CD4-positive, alpha-beta T cell treated with Interleukin-15 for 1 hour (primary cell): ENCODE measurements at regions not wholly inside any gene's neighbourhood (a gene's known extent, or its start where the extent isn't known, plus 50 kb on each side); places are given as distances from the start of the nearest gene placed in this dataset.

Experiments
- DNase-seq: peaks from one replicate; pipeline ENCODE4 v3.0.0-alpha.2; 2020

- DNase-seq, result no peak
Observed at GRCh38 chr14:71585361-71585760, 346.9 kb upstream of the RGS6 start.

- no peak for DNase-seq
Observed at GRCh38 chr14:71586131-71586897, 345.9 kb upstream of the RGS6 start.

- DNase-seq, result no peak
Observed at GRCh38 chr14:71588028-71588427, 344.2 kb upstream of the RGS6 start.

- no peak for DNase-seq
Observed at GRCh38 chr14:71588576-71589215, 343.5 kb upstream of the RGS6 start.

- no peak for DNase-seq
Observed at GRCh38 chr14:71589609-71590008, 342.6 kb upstream of the RGS6 start.

GRCh38 chr14:71590131-71590530 lies 342.1 kb upstream of the RGS6 start:
- no peak for DNase-seq

- no peak for DNase-seq
Observed at GRCh38 chr14:71591231-71591630, 341.0 kb upstream of the RGS6 start.

- DNase-seq, result no peak
Observed at GRCh38 chr14:71591929-71592328, 340.3 kb upstream of the RGS6 start.

GRCh38 chr14:71592361-71592760 lies 339.9 kb upstream of the RGS6 start:
- DNase-seq, result no peak

- no peak for DNase-seq
Observed at GRCh38 chr14:71593966-71594365, 338.3 kb upstream of the RGS6 start.

- DNase-seq, result no peak
Observed at GRCh38 chr14:71594821-71595220, 337.4 kb upstream of the RGS6 start.

GRCh38 chr14:71595441-71595840 lies 336.8 kb upstream of the RGS6 start:
- DNase-seq, result no peak

- no peak for DNase-seq
Observed at GRCh38 chr14:71597287-71597920, 334.8 kb upstream of the RGS6 start.

GRCh38 chr14:71597955-71598660 lies 334.1 kb upstream of the RGS6 start:
- DNase-seq, result peak; percentile 19

GRCh38 chr14:71600309-71600708 lies 331.9 kb upstream of the RGS6 start:
- no peak for DNase-seq

- DNase-seq, result no peak
Observed at GRCh38 chr14:71602524-71602923, 329.7 kb upstream of the RGS6 start.

GRCh38 chr14:71604231-71604630 lies 328.0 kb upstream of the RGS6 start:
- DNase-seq, result no peak

GRCh38 chr14:71606064-71606463 lies 326.2 kb upstream of the RGS6 start:
- DNase-seq, result no peak

GRCh38 chr14:71606575-71606974 lies 325.7 kb upstream of the RGS6 start:
- no peak for DNase-seq

- DNase-seq, result no peak
Observed at GRCh38 chr14:71607056-71607455, 325.2 kb upstream of the RGS6 start.

GRCh38 chr14:71610149-71610548 lies 322.1 kb upstream of the RGS6 start:
- DNase-seq, result no peak

GRCh38 chr14:71610797-71611196 lies 321.4 kb upstream of the RGS6 start:
- DNase-seq, result no peak

GRCh38 chr14:71613168-71613567 lies 319.1 kb upstream of the RGS6 start:
- DNase-seq, result no peak

GRCh38 chr14:71616013-71616412 lies 316.2 kb upstream of the RGS6 start:
- DNase-seq, result no peak
